Astrocyte of the spinal cord (primary cell): ENCODE measurements at regions not wholly inside any gene's neighbourhood (a gene's known extent, or its start where the extent isn't known, plus 50 kb on each side); places are given as distances from the start of the nearest gene placed in this dataset.

Experiments
- DNase-seq: peaks from one replicate; pipeline ENCODE4 v3.0.0; 2011; ENCODE audit warnings: low read depth, low spot score
- H3K4me3 ChIP-seq: 2 replicates; pipeline ENCODE4 v1.5.1; 2011; ENCODE audit warnings: low read depth, mild to moderate bottlenecking, low read length, moderate library complexity
- in situ Hi-C: cut with HindIII; loops from 2 replicates; pipeline ENCODE4 v1.10.0; 2017; ENCODE audit warnings: low sequenced_read_pairs
- TF ChIP-seq, protein P1 (sequence below): IDR thresholded peaks from 2 replicates; pipeline ENCODE4 v1.5.1; 2012; ENCODE audit warnings: low read depth, mild to moderate bottlenecking, low read length, inconsistent platforms

DNA sequence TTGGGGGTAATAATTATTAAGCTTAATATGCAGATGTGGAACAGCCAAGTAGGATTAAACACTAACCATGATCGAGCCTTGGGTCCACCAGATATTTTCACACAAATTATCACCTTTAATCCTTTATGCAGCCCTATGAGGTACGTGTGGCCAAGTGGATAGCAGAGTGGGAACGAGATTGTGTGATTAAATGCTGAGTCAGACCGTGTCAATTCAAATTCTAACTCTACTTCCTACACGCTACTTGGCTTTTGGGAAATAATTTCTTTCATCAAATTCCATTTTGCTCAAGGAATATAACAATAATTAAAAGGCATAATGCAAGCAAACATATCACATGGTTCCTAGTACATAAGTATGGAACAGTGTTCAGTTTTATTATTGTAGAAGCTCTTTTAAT is 329.2 kb downstream of the CBLN4 start:
- TF ChIP-seq, protein P1, sequence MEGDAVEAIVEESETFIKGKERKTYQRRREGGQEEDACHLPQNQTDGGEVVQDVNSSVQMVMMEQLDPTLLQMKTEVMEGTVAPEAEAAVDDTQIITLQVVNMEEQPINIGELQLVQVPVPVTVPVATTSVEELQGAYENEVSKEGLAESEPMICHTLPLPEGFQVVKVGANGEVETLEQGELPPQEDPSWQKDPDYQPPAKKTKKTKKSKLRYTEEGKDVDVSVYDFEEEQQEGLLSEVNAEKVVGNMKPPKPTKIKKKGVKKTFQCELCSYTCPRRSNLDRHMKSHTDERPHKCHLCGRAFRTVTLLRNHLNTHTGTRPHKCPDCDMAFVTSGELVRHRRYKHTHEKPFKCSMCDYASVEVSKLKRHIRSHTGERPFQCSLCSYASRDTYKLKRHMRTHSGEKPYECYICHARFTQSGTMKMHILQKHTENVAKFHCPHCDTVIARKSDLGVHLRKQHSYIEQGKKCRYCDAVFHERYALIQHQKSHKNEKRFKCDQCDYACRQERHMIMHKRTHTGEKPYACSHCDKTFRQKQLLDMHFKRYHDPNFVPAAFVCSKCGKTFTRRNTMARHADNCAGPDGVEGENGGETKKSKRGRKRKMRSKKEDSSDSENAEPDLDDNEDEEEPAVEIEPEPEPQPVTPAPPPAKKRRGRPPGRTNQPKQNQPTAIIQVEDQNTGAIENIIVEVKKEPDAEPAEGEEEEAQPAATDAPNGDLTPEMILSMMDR: no peak
- in situ Hi-C loops: no loop called here
- no peak for DNase-seq
- no peak overlapping the region for H3K4me3 ChIP-seq

DNA sequence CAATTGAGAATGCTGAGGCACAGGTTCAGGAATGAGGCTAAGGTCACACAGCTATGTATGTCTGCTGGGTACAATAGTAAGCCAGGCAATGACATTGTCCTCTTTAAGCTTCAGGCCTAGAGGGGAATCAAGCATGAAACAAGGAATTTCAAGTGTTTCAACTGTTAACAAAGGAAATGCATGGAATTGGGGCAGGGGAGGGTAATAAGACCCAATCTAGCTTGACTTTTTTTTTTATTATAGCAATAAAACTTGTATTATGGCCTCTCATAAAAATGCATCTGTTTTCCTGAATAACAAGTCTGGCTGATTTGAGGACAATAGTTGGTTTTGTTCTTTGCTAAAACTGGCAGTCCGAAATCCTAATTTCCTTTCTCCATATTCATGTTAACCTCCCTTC is 336.7 kb downstream of the CBLN4 start:
- no peak for DNase-seq
- TF ChIP-seq, protein P1: no peak

DNA sequence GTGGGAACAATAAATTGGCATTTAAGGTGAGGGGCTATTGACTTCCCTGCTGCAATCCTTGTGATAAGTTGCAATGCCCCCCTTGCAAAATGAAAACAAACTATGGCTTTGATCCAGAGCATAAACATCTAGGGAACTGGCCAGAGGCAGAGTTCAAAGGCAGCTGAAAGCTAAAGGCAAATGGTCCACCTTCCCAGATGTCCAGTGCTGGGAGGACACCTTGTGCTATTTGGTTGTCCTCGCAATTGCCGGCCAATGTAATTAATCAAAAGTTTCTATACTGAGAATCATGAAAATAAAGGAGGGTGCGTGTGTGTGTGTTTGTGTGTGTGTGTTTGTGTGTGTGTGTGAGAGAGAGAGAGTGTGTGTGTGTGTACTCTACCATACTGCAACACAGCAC is 337.4 kb downstream of the CBLN4 start:
- H3K4me3 ChIP-seq: no peak overlapping the region
- TF ChIP-seq, protein P1: no peak
- in situ Hi-C loops: no loop called here
- no peak for DNase-seq

More for the DNA sequence above, 336.7 kb downstream of the CBLN4 start:
- H3K4me3 ChIP-seq: no peak overlapping the region
- in situ Hi-C loops: no loop called here

DNA sequence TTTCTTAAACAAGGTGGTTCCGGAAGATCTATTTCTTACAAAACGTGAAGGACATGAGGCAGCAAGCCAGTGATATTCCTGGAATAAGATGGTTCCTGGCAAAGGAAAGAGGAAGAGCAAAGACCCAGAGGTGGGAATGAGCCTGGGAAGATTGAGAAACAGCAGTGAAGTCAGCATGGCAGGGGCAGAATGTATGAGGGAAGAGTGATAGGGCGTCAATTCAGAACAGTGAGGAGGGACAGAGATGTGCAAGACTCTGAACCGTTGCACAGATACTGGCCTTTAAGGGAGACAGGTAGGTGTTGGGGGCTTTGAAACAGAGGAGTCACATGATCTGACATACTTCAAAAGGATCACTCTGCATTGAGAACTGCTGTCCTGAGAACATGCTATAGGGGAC is 338.3 kb downstream of the CBLN4 start:
- TF ChIP-seq, protein P1: no peak
- in situ Hi-C loops: no loop called here
- DNase-seq: no peak
- H3K4me3 ChIP-seq: no peak overlapping the region

DNA sequence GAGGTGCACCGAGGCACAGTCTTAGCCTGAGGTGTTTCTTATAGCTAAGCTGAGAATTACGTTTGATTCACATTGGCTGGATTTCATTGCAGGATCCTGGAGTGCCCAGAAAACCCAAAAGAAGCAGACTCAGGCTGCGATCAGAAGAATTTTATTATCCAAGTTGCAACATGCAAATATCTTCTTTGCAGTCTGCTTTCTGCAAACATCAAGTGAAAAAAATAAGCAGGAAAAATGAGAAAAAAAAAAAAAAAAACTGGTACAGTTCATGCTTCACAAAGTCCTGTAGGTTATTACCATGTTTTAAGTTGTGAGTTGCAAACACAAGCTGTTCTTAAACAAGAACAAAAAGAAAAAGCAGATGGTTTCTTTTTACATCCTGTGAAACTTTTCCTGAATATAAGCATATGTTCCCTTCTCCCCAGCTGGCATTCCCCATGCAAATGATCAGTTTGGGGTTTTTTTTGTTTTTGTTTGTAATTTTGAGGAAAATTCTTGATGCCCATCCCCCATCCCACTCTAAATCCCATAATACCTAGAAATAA is 349.0 kb downstream of the CBLN4 start:
- DNase-seq: no peak
- in situ Hi-C loops: no loop called here
- no peak overlapping the region for H3K4me3 ChIP-seq
- TF ChIP-seq, protein P1: no peak

DNA sequence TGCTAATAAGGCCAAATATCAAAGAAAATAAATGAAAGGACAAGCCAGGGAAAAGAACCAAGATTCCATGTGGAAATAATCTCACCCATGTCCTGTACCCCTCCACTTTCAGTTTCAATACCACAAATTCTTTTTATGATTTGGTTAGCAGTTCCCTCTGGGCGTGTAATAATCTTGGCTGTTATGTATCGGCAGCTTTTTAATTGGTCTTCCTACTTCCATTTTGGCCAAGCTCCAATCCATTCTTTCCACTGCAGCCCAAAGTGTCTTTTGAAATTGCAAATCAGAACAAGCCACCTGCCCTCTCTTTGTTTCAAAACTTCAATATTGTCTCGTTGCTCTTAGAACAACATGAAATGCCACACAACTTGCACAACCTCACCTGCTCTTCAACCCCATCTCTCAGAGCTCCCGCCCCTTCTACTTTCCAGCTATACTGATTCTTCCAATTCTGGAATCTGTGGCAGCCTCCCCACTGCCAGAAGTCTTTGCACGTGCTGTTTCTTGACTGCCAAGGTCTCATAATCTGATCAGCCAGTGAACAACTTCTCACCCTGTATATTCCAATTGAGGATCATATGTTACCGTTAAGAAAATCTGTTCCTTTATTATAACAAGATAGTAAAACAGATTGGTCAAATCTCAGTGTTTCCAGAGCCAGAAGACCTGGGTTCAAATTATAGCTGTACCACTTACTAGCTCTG is 354.5 kb downstream of the CBLN4 start:
- DNase-seq: no peak
- H3K4me3 ChIP-seq: no peak overlapping the region
- TF ChIP-seq, protein P1: no peak
- in situ Hi-C loops: no loop called here
